GM10248 (cell line): ENCODE measurements at regions not wholly inside any gene's neighbourhood (a gene's known extent, or its start where the extent isn't known, plus 50 kb on each side); places are given as distances from the start of the nearest gene placed in this dataset.

Experiments used
- CTCF ChIA-PET: fragments of 300-600 bp; sonication (Branson Sonifier 250); formaldehyde crosslinking; extraction: SDS; loops from one replicate; lab custom pipeline; 2021; ENCODE audit warnings: antibody characterized with exemption; lab: Yijun Ruan, JAX
- POLR2A ChIA-PET: fragments of 350-650 bp; sonication (Branson Sonifier 250); formaldehyde crosslinking; extraction: SDS; loops from one replicate; lab custom pipeline; 2020; ENCODE audit warnings: antibody characterized with exemption; lab: Yijun Ruan, JAX
- DNase-seq: peaks from one replicate; pipeline ENCODE4 v3.0.0; 2012; ENCODE audit errors: extremely low spot score
- TF ChIP-seq, protein P1 (sequence below): IDR thresholded peaks from 2 replicates; pipeline ENCODE4 v1.5.1; 2012; ENCODE audit warnings: mild to moderate bottlenecking, low read depth; ENCODE audit errors: extremely low read depth, missing control alignments, control extremely low read depth

DNA sequence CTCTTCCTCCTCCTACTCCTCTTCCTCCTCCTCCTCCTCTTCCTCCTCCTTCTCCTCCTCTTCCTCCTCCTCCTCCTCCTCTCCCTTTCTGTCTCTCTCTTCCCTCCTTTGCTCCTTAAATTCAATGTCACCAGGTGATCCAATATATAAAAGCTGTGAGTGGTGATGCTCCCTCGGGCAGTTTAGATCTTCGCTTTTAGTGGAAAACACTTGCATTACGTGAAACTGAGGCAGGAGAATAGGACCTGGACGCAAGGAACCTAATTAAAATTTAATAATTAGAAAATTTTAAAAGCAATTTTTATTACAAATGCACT is 279.7 kb downstream of the XXYLT1 start:
- DNase-seq = no peak
- TF ChIP-seq, protein P1, sequence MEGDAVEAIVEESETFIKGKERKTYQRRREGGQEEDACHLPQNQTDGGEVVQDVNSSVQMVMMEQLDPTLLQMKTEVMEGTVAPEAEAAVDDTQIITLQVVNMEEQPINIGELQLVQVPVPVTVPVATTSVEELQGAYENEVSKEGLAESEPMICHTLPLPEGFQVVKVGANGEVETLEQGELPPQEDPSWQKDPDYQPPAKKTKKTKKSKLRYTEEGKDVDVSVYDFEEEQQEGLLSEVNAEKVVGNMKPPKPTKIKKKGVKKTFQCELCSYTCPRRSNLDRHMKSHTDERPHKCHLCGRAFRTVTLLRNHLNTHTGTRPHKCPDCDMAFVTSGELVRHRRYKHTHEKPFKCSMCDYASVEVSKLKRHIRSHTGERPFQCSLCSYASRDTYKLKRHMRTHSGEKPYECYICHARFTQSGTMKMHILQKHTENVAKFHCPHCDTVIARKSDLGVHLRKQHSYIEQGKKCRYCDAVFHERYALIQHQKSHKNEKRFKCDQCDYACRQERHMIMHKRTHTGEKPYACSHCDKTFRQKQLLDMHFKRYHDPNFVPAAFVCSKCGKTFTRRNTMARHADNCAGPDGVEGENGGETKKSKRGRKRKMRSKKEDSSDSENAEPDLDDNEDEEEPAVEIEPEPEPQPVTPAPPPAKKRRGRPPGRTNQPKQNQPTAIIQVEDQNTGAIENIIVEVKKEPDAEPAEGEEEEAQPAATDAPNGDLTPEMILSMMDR = no peak
- ChIA-PET CTCF (interaction anchor here (1.4 kb wide), 1 partner anchor 16 kb away, joined by 3 read pairs; no protein-coding TSS in a partner anchor), POLR2A (no interaction called here)

DNA sequence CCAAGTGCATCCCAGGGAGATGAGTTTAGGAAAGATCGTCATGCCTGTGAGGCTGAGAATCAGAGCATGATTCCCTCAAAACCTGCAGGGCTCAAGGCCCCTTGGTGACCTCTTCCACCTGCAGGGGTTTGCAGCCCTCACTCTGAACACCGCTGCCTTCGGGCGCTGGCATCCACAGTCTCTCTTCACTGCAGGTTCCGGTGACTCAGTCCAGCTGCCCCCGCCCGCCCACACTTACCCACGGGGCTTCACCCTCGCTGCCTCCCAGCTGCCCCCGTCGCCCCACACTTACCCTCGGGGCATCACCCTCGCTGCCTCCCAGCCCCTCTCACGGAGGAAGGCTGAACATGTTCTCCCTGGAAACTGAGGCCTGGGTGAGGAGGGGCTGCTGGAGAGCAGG is 277.1 kb downstream of the XXYLT1 start:
- ChIA-PET POLR2A (no interaction called here), CTCF (no interaction called here)
- no peak for DNase-seq
- TF ChIP-seq, protein P1 = no peak

DNA sequence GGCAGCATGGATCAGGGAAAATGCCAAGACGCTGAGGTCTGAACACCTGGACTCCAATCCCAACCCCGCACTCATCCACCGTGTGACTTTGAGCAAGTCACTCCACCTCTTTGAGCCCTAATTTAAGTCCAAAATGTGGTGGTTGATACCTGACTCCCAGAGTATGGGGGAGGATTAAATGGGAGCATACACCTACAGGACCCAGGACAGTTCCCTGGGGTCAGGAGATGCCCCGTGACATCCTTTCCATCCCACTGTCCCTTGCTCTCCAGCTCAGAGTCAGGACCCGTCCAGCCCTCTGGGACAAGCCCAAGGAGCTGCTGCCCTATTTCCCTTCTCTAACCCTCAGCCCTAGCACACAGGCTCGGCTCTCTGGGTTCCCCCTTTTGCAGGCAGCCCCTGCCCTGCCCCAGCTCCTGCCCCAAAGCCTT is 276.4 kb downstream of the XXYLT1 start:
- TF ChIP-seq, protein P1 = no peak
- CTCF ChIA-PET = no interaction called here
- POLR2A ChIA-PET = no interaction called here

DNA sequence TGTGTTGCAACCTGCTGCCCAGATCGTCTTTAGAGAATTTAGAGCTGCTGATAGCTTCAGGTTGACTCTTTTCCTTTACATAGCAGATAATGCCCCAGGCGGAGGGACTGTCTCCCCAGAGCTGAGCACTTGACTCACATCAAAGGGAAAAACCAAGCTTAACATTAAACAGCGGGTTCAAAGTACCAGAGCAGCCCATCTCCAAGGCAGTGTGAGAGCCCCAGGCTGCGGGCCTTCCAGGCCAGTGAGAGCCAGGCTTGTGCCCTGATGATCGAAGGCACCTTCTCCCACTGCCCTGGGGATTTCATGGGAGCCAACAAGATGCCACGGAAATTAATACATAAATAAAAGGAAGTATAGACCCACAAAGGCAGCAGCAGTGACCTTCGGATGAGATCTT is 275.6 kb downstream of the XXYLT1 start:
- TF ChIP-seq, protein P1 = no peak
- ChIA-PET CTCF (interaction anchor here (1.0 to 2.9 kb wide), 3 partner anchors 16 to 312 kb away, joined by 3 to 9 read pairs (median 3); no protein-coding TSS in a partner anchor), POLR2A (no interaction called here)
- no peak for DNase-seq

More for the DNA sequence above, 276.4 kb downstream of the XXYLT1 start:
- DNase-seq = no peak

DNA sequence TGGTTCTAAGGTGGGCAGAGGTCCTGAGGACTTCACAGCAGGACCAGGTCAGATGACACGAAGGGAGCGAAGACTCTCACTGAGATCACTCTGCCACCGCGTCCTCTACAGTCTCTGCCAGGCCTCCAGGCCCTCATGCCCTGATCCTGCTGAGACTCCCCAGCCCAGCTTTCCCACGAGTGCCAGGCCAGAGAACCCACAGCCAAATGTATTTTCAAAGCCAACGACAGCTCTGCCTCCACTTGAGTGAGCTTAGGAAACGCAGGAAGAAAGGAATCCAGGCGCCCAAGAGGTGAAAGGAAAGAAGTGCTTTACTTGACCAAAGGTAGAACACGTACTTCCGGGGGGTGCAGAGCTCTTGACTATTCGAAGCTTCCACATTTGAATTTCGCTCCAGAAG is 275.0 kb downstream of the XXYLT1 start:
- ChIA-PET CTCF (interaction anchor here (1.0 to 2.9 kb wide), 7 partner anchors 11 to 313 kb away, joined by 3 to 9 read pairs (median 3); partner anchors contain the start of gene XXYLT1), POLR2A (no interaction called here)
- no peak for DNase-seq
- TF ChIP-seq, protein P1 = no peak

DNA sequence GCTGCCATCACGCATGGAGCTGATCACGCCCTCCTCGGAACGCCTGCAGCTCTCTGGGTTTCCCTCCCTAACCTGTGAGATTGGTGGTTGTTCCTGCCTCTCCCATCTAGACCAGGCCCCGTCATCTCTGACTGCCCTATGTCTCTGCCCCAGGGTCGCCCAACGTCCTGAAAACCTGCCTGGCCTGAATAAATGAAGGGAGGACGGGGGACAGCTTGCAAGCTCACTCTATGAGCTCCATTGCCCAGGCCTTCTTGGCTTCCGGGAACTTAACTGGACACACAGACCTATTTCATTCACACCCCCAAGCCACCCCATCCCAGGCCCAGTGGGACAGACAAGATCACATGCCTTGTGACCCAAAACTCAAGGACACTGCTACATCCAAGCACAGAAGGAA is 274.2 kb downstream of the XXYLT1 start:
- CTCF ChIA-PET = interaction anchor here (1.1 to 2.9 kb wide), 5 partner anchors 11 to 275 kb away, joined by 3 to 9 read pairs (median 4); partner anchors contain the start of gene XXYLT1
- no peak for DNase-seq
- TF ChIP-seq, protein P1 = no peak
- POLR2A ChIA-PET = no interaction called here
